Adrenal gland (tissue), 9 donors: ENCODE measurements at regions not wholly inside any gene's neighbourhood (a gene's known extent, or its start where the extent isn't known, plus 50 kb on each side); places are given as distances from the start of the nearest gene placed in this dataset.

Experiments
- DNase-seq, 7 donors: peaks; one replicate each; pipeline ENCODE4 v3.0.0-alpha.2; 2019 to 2020
- H3K27ac ChIP-seq, 5 donors: fragments of 200-600 bp; sonication (generic) in 4 of 5; 1 replicate in 3 of 5; 2 replicates in 2 of 5; pipeline versions ENCODE4 v1.5.1 to v1.8.0; 2016 to 2020; ENCODE audit warnings: mild to moderate bottlenecking in 1 of 5
- H3K27me3 ChIP-seq: fragments of 200-600 bp; 2 replicates; pipeline ENCODE4 v1.8.0; 2021
- H3K36me3 ChIP-seq, 2 donors: fragments of 200-600 bp; replicated peaks in 1 of 2; 1 replicate in 1 of 2; 2 replicates in 1 of 2; pipeline versions ENCODE4 v1.5.1 to v1.8.0; 2018 to 2022
- H3K4me1 ChIP-seq, 2 donors: fragments of 200-600 bp; replicated peaks in 1 of 2; 1 replicate in 1 of 2; 2 replicates in 1 of 2; pipeline versions ENCODE4 v1.5.1 to v1.8.0; 2018 to 2021
- H3K4me3 ChIP-seq, 4 donors: fragments of 200-600 bp; sonication (generic) in 3 of 4; one replicate each; pipeline ENCODE4 v1.5.1; 2016 to 2018
- H3K9me3 ChIP-seq, 3 donors: fragments of 200-600 bp; sonication (generic) in 1 of 3; replicated peaks in 1 of 3; 1 replicate in 2 of 3; 2 replicates in 1 of 3; pipeline versions ENCODE4 v1.5.1 to v1.8.0; 2016 to 2021
- POLR2A ChIP-seq, 2 donors: fragments of 450-650 bp; IDR thresholded peaks; one replicate each; pipeline ENCODE4 v1.6.1; 2017; ENCODE audit warnings: antibody characterized with exemption in 2 of 2, mild to moderate bottlenecking in 2 of 2, moderate library complexity in 1 of 2
- WGBS, 4 donors: extraction: QIAGEN DNeasy Blood & Tissue Kit in 2 of 4; methylation state at CpG; one replicate each; pipeline versions ENCODE4 v1.1.5 to v1.1.7; 2013 to 2017; 5-methylcytosine and 5-hydroxymethylcytosine counted together
- intact Hi-C, 2 donors: fragments of 100-400 bp; cut with DNase I; formaldehyde crosslinking; loops; one replicate each; pipeline versions ENCODE4 v1.14.1 to v1.15.0; 2022 to 2023
- TF ChIP-seq, protein P1 (sequence below), 6 experiments: fragments of 450-650 bp in 4 of 6; fragments of 200-600 bp in 2 of 6; sonication (generic) in 1 of 6; IDR thresholded peaks; 1 replicate in 5 of 6; 2 replicates in 1 of 6; pipeline versions ENCODE4 v1.5.1 to v1.8.0; 2016 to 2021; ENCODE audit warnings: antibody characterized with exemption in 6 of 6, mild to moderate bottlenecking in 2 of 6, moderate library complexity in 1 of 6
- donor health status: healthy with polysubstance abuse.
- donor health status: Bipolar disorder and iron deficiency.
- donor health status: DM: yes; HTN: yes; CAD: no.
- donor health status: DM: no; HTN: no; CAD: no.
- donor health status: DM: no; HTN: no; CAD: no.

DNA sequence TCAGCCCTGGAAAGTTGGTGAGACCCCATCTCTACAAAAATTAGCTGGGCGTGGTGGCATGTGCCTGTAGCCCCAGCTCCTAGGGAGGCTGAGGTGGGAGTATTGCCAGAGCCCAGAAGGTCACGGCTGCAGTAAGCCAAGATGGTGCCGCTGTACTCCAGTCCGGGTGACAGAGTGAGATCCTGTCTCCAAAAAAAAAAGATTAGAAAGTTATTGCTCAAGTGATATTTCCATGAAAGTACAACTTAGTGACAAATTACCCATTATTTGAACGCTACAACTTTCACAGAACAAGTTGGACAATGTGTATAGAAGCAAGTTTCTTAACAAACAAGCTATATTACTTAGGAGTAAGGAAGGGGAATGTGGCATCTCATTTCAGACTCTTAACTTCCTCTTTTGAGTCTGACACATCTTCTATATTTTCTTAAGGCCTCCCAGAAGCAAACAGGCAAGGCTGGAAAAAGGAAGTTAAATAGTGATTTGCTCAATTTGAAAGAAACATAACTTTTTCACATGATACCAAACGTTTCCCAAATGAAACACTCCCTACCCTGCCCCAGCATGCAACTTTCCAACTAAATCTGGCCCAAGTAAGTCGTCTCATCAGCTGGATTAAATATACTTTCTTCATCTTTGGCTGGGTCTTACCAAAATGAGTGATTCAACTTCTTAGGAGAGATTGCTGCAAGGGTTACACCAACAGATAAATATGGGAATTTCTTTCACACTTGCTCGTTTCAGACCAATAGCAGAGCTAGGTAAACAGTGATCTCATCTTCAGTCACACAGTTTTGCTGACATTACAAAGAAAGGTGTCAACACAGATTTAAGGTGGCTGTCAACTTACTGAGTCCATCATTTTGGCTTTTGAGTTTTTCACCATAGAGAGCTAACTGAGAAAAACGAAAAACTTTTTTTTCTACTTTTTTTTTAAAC lies 66.3 kb upstream of the KLF6 start:
- H3K4me3 ChIP-seq, result no peak overlapping the region
- peaks cover 0 to 21% of the 10 kb centered on the region in 2 donors for H3K4me1 ChIP-seq
- intact Hi-C loops, result no loop called here
- no peaks in the 10 kb centered on the region for H3K36me3 ChIP-seq
- peak in 1 of 7 donors; percentile 17 for DNase-seq
- peak overlapping the region in 4 of 5 donors; percentile 13 to 83 (median 47) for H3K27ac ChIP-seq
- 67 to 73% (median 71%) methylated on average over 8 to 9 of the region's 9 CpGs for WGBS, 4 donors
- no peaks in the 10 kb centered on the region for H3K27me3 ChIP-seq
- TF ChIP-seq POLR2A (IDR thresholded peaks at IDR 0.05), result no peak
- TF ChIP-seq, protein P1, sequence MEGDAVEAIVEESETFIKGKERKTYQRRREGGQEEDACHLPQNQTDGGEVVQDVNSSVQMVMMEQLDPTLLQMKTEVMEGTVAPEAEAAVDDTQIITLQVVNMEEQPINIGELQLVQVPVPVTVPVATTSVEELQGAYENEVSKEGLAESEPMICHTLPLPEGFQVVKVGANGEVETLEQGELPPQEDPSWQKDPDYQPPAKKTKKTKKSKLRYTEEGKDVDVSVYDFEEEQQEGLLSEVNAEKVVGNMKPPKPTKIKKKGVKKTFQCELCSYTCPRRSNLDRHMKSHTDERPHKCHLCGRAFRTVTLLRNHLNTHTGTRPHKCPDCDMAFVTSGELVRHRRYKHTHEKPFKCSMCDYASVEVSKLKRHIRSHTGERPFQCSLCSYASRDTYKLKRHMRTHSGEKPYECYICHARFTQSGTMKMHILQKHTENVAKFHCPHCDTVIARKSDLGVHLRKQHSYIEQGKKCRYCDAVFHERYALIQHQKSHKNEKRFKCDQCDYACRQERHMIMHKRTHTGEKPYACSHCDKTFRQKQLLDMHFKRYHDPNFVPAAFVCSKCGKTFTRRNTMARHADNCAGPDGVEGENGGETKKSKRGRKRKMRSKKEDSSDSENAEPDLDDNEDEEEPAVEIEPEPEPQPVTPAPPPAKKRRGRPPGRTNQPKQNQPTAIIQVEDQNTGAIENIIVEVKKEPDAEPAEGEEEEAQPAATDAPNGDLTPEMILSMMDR (IDR thresholded peaks at IDR 0.05), result no peak
- H3K9me3 ChIP-seq, result no peaks in the 10 kb centered on the region

DNA sequence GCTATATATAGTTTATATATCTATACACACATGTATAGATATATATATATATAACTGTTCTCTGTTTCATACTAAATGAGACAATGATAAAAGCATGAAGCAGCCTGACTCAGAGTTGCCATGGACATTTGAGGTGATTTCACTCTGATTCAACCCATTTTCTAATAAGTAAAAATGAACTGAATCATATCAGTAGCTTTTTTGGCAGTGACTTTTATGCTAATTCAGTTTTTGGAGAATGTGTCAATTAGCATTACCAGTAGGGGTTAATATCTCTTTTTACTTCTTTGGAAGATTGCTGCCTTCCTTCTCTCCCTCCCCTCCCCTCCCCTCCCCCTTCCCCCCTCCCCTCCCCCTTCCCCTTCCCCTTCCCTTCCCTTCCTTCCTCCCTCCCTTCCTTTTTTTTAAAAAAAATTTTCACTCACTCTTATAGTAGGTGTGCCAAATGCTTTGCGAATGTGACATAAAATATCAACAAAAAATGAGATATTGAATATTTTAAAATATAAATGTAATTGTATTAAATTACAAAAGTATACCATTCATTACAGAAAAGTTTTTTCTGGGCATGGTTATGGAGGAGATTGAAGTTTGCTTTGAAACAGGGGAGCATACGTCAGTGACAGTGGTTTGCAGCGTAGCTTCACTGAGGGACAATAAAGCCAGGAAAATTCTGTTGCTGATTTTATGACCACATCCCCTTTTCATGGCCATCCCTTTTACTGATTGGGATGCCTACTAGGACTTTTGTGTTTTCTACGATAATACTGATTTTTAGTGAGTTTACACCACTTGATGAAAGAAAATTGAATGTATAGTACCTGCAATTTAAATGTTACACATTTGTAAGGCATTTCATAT lies 64.0 kb upstream of the KLF6 start:
- whole genome bisulfite sequencing, 4 donors, result 73 to 80% (median 77%) methylated on average over 4 of the region's 4 CpGs
- no peak for DNase-seq
- Histone ChIP-seq H3K4me3 (no peak overlapping the region), H3K27ac (no peak overlapping the region), H3K9me3 (no peaks in the 10 kb centered on the region), H3K27me3 (no peaks in the 10 kb centered on the region), H3K36me3 (no peaks in the 10 kb centered on the region), H3K4me1 (peaks cover 0 to 21% of the 10 kb centered on the region in 2 donors)
- TF ChIP-seq, protein P1 (IDR thresholded peaks at IDR 0.05), result no peak
- no peak for TF ChIP-seq POLR2A (IDR thresholded peaks at IDR 0.05)
- intact Hi-C loops, result no loop called here

DNA sequence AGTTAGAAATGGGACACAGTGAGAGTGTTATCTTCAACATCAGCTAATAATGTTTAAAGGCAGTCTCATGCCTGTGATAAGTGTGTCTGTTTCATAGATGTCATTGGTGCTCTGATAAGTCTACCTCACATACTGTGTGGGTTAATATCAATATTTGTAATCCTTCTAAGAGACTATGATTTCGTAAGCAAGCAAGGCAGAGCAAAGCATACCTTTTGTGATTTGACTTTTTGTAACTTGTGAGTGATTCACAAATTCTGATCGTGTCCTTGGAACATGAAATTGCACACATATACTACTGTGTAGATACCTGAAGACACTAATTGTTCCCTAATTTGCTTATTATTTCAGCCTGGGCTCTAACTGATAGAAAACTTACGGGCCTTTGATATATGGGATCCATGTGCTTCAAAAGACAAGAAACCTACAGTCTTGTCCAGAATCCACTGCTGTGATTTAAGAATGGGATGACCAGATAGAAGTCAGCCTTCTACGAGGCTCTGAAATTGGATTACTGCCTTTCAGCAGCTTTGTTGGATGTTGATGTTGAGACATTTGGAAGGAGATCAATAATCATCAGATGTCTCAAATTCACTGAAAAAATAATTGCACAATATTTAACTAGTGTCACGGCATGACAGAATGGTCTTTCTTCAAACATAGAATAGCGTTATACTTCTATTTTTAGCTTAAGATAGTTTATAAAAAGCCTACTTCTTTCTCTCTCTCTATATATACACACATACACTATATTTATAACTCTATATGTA lies 63.2 kb upstream of the KLF6 start:
- Histone ChIP-seq H3K36me3 (no peaks in the 10 kb centered on the region), H3K9me3 (no peaks in the 10 kb centered on the region), H3K4me3 (no peak overlapping the region), H3K4me1 (peaks cover 0 to 21% of the 10 kb centered on the region in 2 donors), H3K27me3 (no peaks in the 10 kb centered on the region), H3K27ac (no peak overlapping the region)
- TF ChIP-seq POLR2A (IDR thresholded peaks at IDR 0.05), result no peak
- TF ChIP-seq, protein P1 (IDR thresholded peaks at IDR 0.05), result no peak
- no peak for DNase-seq
- intact Hi-C loops, result no loop called here
- whole genome bisulfite sequencing, 4 donors, result 61 to 70% (median 66%) methylated on average over 6 of the region's 6 CpGs
